Activated CD4-positive, alpha-beta T cell treated with anti-CD3 and anti-CD28 coated beads, Interleukin-2, amount 10 ng/mL, durations not matched to agents 24 days and 14 days (primary cell): ENCODE measurements at regions not wholly inside any gene's neighbourhood (a gene's known extent, or its start where the extent isn't known, plus 50 kb on each side); places are given as distances from the start of the nearest gene placed in this dataset.

ENCODE experiments used
- DNase-seq: peaks from one replicate; pipeline ENCODE4 v3.0.0; 2022
- H3K27ac Mint-ChIP-seq: one replicate; pipeline ENCODE4 v1.8.0; 2022; ENCODE audit warnings: mild to moderate bottlenecking, mixed read lengths
- H3K27me3 Mint-ChIP-seq: one replicate; pipeline ENCODE4 v1.8.0; 2022; ENCODE audit warnings: mixed read lengths
- H3K36me3 Mint-ChIP-seq: one replicate; pipeline ENCODE4 v1.8.0; 2022; ENCODE audit warnings: low read depth, mild to moderate bottlenecking, mixed read lengths
- H3K4me1 Mint-ChIP-seq: one replicate; pipeline ENCODE4 v1.8.0; 2021; ENCODE audit warnings: mixed read lengths
- H3K4me3 Mint-ChIP-seq: one replicate; pipeline ENCODE4 v1.8.0; 2022; ENCODE audit warnings: mild to moderate bottlenecking, moderate library complexity, mixed read lengths
- H3K9me3 Mint-ChIP-seq: one replicate; pipeline ENCODE4 v1.8.0; 2021; ENCODE audit warnings: mixed read lengths
- intact Hi-C: fragments of 100-400 bp; cut with micrococcal nuclease; formaldehyde crosslinking; loops from one replicate; pipeline ENCODE4 v1.15.1; 2023

DNA sequence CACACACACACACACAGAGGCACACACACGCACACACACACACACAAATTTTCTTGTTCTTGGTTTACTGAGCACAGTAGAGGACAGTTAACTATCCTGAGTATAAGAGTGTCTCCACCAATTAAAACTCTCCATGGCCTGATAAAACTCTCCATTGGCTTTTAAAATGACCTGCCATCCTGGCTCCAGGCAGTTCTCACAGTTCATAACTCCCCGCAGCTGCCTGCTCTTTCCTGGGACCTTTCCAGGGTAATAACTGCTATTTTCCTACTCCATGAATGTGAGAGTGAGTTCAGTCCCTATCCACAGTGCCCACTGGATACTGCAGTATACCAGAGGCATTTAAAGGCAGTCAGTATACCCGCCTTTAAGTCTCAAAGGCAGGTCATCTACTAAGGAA lies 351.5 kb downstream of the PLPP3 start:
- DNase-seq: no peak
- no peaks in the 10 kb centered on the region for H3K36me3 Mint-ChIP-seq
- intact Hi-C loops: no loop called here

GRCh38 chr1:56227401-56227800 lies 352.0 kb downstream of the PLPP3 start:
- H3K4me3 Mint-ChIP-seq: no peak overlapping the region
- H3K36me3 Mint-ChIP-seq: no peaks in the 10 kb centered on the region
- H3K4me1 Mint-ChIP-seq: no peaks in the 10 kb centered on the region
- no peaks in the 10 kb centered on the region for H3K27me3 Mint-ChIP-seq
- H3K9me3 Mint-ChIP-seq: no peaks in the 10 kb centered on the region
- no peak overlapping the region for H3K27ac Mint-ChIP-seq
- no peak for DNase-seq
- intact Hi-C loops: no loop called here

More for the DNA sequence above, 351.5 kb downstream of the PLPP3 start:
- Mint-ChIP-seq H3K27ac (no peak overlapping the region), H3K27me3 (no peaks in the 10 kb centered on the region), H3K4me3 (no peak overlapping the region), H3K4me1 (no peaks in the 10 kb centered on the region), H3K9me3 (no peaks in the 10 kb centered on the region)

- Mint-ChIP-seq H3K27ac (no peak overlapping the region), H3K9me3 (no peaks in the 10 kb centered on the region), H3K36me3 (no peaks in the 10 kb centered on the region), H3K27me3 (no peaks in the 10 kb centered on the region), H3K4me1 (no peaks in the 10 kb centered on the region), H3K4me3 (no peak overlapping the region)
- intact Hi-C loops: no loop called here
- no peak for DNase-seq
Measured at GRCh38 chr1:56225964-56226815, 353.2 kb downstream of the PLPP3 start.

DNA sequence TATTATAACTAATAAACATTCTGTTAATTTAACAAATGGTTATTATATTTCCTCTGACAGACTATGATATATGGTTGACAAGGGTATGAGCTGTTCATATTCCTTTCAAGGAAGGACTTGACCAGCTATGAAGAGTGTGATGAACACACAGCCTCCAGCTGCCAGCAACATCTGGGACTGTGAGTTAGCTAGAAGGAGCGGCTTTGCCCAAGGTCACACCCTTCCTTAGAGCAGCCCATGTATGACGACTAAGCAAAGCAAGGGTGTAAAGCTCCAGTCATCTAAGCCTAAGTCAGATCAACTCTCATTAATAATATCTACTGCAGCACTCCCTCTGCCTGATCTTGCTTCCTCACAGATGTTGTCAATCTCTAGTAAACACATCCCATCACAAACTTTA lies 355.4 kb downstream of the PLPP3 start:
- no peaks in the 10 kb centered on the region for H3K36me3 Mint-ChIP-seq
- H3K4me3 Mint-ChIP-seq: no peak overlapping the region
- no peak for DNase-seq
- no peaks in the 10 kb centered on the region for H3K9me3 Mint-ChIP-seq
- H3K27ac Mint-ChIP-seq: no peak overlapping the region
- H3K27me3 Mint-ChIP-seq: no peaks in the 10 kb centered on the region
- intact Hi-C loops: no loop called here
- no peaks in the 10 kb centered on the region for H3K4me1 Mint-ChIP-seq

DNA sequence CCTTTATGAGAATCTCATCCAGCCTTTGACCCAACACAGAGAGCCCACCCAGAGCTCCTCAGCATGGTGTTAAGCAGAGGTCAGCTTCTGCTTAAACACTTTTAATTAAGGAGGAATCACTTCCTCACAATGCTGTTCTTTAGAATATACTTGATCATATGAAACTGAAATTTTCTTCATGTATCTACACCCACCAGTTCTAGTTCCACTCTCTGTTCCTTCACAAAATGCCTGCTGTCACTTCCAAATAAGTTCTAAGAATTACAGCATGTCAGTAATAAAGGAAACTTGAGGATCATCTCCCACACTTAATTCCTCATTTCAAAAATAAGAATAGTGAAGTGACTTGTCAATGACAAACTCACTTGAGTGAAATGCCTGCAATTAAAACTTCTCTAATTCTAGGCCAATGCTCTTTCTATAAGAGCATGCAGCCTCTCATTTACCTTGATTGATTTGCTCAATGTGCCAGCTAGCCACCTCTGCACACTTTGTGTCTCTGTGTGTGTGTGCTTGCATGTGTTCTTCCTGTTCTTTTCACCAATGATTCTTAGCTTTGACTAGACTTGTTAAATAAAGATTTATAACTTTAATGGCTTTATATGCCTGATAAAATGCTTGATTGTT lies 356.3 kb downstream of the PLPP3 start:
- intact Hi-C loops: no loop called here
- Mint-ChIP-seq H3K4me3 (no peak overlapping the region), H3K36me3 (no peaks in the 10 kb centered on the region), H3K4me1 (no peaks in the 10 kb centered on the region), H3K9me3 (no peaks in the 10 kb centered on the region), H3K27ac (no peak overlapping the region), H3K27me3 (no peaks in the 10 kb centered on the region)
- DNase-seq: no peak

DNA sequence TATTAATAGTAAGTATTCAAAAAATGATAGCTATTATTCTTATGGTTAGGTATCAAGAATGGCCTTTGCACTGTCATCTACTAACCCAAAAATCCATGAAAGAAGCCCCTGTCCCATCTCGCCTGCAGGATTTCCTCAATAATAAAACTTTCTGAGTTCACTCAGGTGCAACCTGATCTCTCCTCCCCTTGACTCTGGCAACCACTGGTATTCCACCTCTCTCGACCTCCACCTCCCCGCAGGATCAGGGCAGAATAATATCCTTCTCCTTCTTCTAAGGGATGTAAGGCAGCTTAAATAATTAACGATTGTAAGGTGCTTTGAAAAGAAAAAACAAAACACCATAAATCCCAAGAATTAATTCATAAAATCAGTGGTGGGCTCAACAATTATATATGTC lies 359.3 kb downstream of the PLPP3 start:
- no peak overlapping the region for H3K27ac Mint-ChIP-seq
- H3K9me3 Mint-ChIP-seq: no peaks in the 10 kb centered on the region
- H3K4me3 Mint-ChIP-seq: no peak overlapping the region
- intact Hi-C loops: no loop called here
- no peak for DNase-seq
- no peaks in the 10 kb centered on the region for H3K27me3 Mint-ChIP-seq
- no peaks in the 10 kb centered on the region for H3K36me3 Mint-ChIP-seq
- H3K4me1 Mint-ChIP-seq: no peaks in the 10 kb centered on the region

DNA sequence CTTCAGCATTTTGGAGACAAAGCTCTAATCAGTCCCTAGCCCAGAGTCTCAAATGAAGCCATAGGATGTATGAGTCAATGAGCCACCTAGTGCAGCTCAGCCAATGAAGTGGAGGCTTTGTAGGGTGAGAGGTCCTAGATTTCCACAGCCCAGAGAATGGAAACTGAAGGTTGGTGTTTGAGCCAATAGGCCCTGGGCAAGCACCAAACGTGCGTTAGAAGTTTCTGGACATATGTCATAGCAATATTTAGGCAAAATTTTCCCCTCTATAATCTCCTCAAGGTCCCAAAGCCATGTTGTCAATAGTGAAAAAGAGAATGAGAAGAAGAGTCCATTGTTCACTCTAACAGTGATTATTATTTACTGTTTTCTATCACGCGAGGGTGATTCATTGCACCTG lies 361.3 kb downstream of the PLPP3 start:
- H3K4me3 Mint-ChIP-seq: no peak overlapping the region
- H3K27ac Mint-ChIP-seq: no peak overlapping the region
- intact Hi-C loops: no loop called here
- no peaks in the 10 kb centered on the region for H3K9me3 Mint-ChIP-seq
- no peaks in the 10 kb centered on the region for H3K27me3 Mint-ChIP-seq
- no peaks in the 10 kb centered on the region for H3K4me1 Mint-ChIP-seq
- DNase-seq: no peak
- no peaks in the 10 kb centered on the region for H3K36me3 Mint-ChIP-seq

DNA sequence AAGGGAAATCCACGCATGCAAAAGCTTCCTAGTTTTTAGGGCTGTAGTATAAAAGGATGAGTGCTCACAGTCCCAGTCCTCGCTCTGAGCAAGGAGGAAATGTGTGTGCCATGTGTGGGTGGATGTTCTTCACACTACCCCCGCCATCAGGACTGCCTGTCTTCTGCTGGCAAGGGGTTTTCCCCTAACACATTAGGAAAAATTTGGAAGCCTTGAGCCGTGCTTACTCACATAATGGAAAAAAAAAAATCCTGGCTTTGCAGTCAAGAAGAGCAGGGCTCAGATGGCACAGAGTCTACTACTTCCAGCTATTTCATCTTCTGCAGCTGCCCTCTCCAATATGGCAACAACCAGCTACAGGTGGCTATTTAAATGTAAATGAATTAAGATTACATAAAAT lies 363.1 kb downstream of the PLPP3 start:
- intact Hi-C loops: no loop called here
- DNase-seq: no peak
- no peak overlapping the region for H3K27ac Mint-ChIP-seq
- no peaks in the 10 kb centered on the region for H3K27me3 Mint-ChIP-seq
- H3K9me3 Mint-ChIP-seq: no peaks in the 10 kb centered on the region
- H3K4me3 Mint-ChIP-seq: no peak overlapping the region
- H3K36me3 Mint-ChIP-seq: no peaks in the 10 kb centered on the region
- H3K4me1 Mint-ChIP-seq: no peaks in the 10 kb centered on the region

DNA sequence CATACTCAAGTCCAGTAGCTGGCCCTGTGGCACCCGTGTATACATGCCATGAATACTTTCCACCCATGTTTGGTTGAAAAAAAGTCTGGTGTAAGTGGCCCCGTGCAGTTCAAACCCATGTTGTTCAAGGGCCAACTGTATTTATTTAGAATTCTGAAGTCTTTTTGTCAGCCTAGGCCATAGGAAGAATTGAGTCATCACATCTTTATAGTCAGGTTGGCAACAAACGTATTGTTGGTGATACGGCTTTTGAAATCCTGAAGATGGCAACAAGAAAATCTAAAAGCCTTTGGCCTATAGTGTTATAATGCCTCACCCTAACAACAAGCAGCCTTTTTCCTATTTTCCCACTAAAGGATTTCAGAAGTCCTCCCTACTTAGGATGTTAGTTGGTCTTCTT lies 363.6 kb downstream of the PLPP3 start:
- Mint-ChIP-seq H3K36me3 (no peaks in the 10 kb centered on the region), H3K27ac (no peak overlapping the region), H3K4me3 (no peak overlapping the region), H3K4me1 (no peaks in the 10 kb centered on the region), H3K27me3 (no peaks in the 10 kb centered on the region), H3K9me3 (no peaks in the 10 kb centered on the region)
- intact Hi-C loops: no loop called here
- no peak for DNase-seq

- no peaks in the 10 kb centered on the region for H3K4me1 Mint-ChIP-seq
- H3K4me3 Mint-ChIP-seq: no peak overlapping the region
- H3K27ac Mint-ChIP-seq: no peak overlapping the region
- H3K36me3 Mint-ChIP-seq: no peaks in the 10 kb centered on the region
- no peaks in the 10 kb centered on the region for H3K9me3 Mint-ChIP-seq
- no peak for DNase-seq
- no peaks in the 10 kb centered on the region for H3K27me3 Mint-ChIP-seq
- intact Hi-C loops: no loop called here
Measured at GRCh38 chr1:56215086-56215485, 364.3 kb downstream of the PLPP3 start.

DNA sequence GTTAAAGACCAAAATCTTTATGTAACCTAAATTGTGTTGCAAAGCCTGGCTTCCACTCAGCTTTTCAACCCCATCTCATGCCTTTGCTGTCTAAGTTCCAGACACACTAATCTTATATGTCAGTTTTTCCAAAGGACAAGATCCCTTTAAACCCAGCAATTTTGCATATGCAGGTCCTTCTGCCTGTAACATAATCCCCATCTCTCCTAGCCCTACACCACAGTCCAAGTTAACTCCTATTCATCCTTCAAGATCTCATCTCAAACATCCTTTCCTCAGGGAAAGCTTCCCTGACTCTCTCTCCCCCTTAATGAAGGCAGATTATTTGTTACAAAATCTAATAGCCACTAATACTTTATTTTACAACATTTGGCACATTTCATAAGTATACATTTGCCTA lies 366.3 kb downstream of the PLPP3 start:
- H3K27ac Mint-ChIP-seq: no peak overlapping the region
- intact Hi-C loops: no loop called here
- H3K36me3 Mint-ChIP-seq: no peaks in the 10 kb centered on the region
- H3K9me3 Mint-ChIP-seq: no peaks in the 10 kb centered on the region
- no peaks in the 10 kb centered on the region for H3K4me1 Mint-ChIP-seq
- no peaks in the 10 kb centered on the region for H3K27me3 Mint-ChIP-seq
- DNase-seq: no peak
- H3K4me3 Mint-ChIP-seq: no peak overlapping the region

DNA sequence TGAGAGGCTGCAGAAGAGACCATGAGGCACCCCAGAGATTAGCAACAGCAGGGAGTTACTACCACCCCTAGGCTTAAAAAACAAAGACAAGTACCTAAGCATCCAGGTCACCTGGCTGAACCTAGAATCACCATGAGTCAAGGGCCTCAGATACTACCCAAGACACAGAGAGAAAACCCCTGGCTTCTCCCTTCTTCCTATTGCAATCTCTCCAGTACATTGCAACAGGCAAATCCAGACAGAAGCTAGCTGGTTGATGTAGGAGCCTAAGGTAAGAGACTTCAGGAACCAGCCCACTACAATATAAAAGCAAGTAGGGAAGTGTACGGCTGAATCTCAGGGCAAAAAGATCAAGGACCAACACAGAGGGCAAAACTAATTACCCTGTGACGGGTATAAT lies 367.2 kb downstream of the PLPP3 start:
- no peaks in the 10 kb centered on the region for H3K36me3 Mint-ChIP-seq
- intact Hi-C loops: no loop called here
- H3K9me3 Mint-ChIP-seq: no peaks in the 10 kb centered on the region

DNA sequence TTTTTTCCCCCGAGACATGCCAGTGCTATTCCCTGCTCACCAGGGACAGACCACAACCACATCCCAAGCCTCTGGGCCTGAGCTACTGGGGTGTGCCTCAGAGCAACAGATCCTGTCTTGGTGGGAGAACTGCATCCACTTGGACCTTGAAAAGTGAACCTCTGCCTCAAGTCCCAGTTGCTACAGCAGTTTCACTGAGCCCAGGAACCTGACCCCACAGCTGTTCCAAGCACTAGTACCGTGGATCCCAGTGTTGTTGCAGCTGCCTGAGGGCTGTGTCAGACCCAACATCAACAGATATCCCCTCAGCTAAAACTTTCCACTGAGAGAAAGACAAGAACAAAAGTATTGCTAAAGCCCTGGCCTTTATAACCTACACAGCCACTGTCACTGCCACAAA lies 373.0 kb downstream of the PLPP3 start:
- H3K27me3 Mint-ChIP-seq: no peaks in the 10 kb centered on the region
- H3K4me3 Mint-ChIP-seq: no peak overlapping the region
- no peaks in the 10 kb centered on the region for H3K4me1 Mint-ChIP-seq
- no peaks in the 10 kb centered on the region for H3K36me3 Mint-ChIP-seq
- intact Hi-C loops: no loop called here
- H3K27ac Mint-ChIP-seq: no peak overlapping the region
- no peaks in the 10 kb centered on the region for H3K9me3 Mint-ChIP-seq
- DNase-seq: no peak

More for the DNA sequence above, 367.2 kb downstream of the PLPP3 start:
- no peak overlapping the region for H3K27ac Mint-ChIP-seq
- H3K27me3 Mint-ChIP-seq: no peaks in the 10 kb centered on the region
- no peak overlapping the region for H3K4me3 Mint-ChIP-seq
- no peak for DNase-seq
- no peaks in the 10 kb centered on the region for H3K4me1 Mint-ChIP-seq

DNA sequence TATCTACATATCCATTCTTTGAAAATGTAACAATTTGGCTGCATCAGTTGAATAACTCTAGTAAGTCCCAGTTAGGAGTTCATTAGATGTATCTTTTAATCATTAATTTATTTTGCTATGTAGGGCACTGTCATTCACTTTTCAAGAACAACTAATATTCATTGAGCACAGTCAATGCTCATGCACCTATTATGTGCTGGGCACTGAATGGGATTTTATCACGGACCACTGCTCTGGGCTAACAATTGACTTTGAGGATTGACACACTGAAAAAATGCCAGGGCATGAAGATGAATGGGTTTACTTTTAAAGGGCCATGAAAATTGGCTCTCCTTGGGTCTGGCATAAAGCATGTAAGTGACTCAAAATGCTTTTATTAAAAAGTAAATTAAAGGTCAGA lies 375.2 kb downstream of the PLPP3 start:
- intact Hi-C loops: no loop called here
- H3K27me3 Mint-ChIP-seq: no peaks in the 10 kb centered on the region
- no peaks in the 10 kb centered on the region for H3K9me3 Mint-ChIP-seq
- no peaks in the 10 kb centered on the region for H3K36me3 Mint-ChIP-seq
- H3K27ac Mint-ChIP-seq: no peak overlapping the region
- DNase-seq: no peak
- no peaks in the 10 kb centered on the region for H3K4me1 Mint-ChIP-seq
- no peak overlapping the region for H3K4me3 Mint-ChIP-seq
